GM21367 (cell line): ENCODE measurements at regions not wholly inside any gene's neighbourhood (a gene's known extent, or its start where the extent isn't known, plus 50 kb on each side); places are given as distances from the start of the nearest gene placed in this dataset.

Experiments
- ATAC-seq: cut with Tn5 transposase; IDR thresholded peaks from one replicate; pipeline ENCODE4 v1.9.1; 2021; ENCODE audit not compliant: unreplicated experiment

DNA sequence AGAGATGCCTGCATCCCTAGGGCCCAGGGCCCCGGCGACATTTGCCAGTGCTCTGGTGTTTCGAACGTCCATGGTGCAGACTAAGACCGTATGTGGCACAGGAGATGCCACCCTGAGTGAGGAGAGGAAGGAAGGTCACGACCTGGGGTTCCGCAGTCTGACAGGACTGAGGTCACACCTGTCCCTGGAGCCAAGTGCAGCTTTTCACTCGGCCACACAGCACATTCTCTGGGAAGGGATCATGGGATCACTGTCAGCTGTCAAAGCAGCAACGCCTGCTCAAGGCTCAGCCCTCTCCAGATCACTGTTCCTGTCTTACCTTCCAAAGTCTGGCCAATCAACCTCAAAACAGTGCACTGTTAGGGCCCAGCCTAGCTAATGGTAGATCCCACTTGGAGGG, 243.6 kb downstream of the SIPA1L2 start:
- ATAC-seq = no peak

DNA sequence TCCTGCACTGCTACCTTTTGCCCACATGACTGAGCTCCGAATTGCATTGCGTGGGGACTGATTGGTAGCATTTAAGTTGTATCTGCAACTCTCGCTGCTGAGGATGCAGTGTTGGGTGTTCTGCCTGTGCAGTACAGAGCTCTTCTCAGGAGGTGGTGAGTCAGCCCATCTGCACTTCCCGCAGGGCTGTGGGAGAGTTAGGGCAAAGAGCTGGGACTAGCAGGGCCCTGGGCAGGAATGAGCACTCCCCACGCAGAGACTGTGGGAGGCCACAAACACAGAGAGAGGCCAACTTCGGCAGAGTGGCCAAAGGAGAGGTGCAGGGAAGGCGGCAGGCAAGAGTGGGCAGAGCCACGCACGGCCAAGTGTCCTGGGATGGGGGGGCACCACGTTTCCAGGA, 244.7 kb downstream of the SIPA1L2 start:
- ATAC-seq = no peak

DNA sequence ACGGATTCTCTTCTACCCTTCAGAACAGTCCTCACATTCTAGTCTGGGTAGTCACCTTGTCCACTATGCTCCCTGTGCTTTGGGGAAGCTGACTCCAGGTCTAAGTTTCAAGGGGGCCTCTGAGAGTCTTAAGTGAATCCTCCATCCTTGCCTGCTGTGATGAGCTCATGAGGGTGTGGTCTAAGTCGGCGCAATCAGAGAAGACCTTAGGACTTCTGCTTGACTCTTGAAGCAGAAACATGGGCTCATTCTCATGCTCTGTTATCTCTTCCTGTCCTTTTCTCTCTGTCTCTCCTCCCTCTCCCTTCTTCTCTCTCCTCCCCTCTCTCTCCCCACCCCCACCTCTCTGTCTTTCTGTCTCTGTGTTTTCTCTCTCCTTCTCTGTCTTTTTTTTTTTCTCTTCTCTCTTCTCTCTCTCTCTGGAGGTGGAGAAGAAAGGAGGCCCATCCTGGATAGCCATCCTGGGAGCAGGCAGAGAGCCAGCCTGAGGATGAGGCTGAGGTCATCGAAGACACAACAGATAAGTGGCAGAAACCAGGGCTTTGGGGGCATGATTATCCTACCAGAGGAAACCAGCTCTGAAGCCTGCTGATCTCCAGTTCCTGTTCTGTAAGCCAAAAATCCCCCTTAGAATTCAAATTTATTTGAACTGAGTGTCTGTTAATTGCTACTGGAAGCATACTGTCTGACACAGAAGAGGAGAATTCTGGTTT, 245.6 kb downstream of the SIPA1L2 start:
- no peak for ATAC-seq

DNA sequence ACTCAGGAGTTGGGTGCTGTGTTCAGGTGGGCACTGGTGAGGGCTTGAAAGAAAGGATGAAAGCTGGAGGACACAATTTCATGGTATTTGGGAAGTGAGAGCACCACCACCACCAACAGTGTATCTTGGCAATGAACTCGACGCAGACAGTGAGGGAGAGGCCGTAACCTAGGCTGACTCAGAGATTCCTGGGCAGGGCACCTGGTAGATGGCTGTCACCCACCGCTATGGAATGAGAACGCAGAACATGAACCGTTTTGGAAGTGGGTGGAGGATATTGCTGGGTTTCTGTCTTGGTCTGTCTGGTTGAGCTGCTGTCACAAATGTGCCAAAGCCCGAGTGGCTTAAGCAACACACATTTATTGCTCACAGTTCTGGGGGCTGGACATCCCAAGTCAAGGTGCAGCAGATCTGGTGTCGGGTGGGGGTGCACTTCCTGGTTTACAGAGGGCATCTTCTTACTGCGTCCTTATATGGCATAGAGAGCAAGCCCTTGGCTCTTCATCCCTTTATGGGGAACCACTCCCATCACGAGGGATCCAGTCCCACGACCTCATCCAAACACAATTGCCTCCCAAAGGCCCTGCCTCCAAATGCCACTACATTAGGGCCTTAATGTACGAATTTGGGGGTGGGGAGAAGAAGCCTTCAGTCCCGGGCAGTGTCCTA, 246.3 kb downstream of the SIPA1L2 start:
- ATAC-seq = no peak

DNA sequence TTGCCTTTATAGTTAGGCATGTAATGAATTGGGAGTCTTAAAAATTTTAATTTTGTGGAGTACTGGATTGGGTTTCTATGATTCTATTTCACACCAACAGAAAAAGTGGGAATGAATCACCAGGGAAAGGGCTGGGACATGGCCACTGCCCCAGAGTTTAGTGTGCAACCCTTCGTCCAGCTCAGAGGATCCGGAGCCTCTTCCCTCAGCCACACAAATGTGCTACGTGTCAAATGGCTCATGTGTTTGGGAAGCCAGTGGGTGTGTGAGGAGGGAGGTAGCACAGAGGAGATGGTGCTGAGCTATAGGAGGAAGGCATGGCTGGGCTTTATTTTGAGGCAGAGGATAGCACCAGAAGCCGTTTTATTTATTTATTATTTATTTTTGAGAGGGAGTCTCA, 247.3 kb downstream of the SIPA1L2 start:
- no peak for ATAC-seq

DNA sequence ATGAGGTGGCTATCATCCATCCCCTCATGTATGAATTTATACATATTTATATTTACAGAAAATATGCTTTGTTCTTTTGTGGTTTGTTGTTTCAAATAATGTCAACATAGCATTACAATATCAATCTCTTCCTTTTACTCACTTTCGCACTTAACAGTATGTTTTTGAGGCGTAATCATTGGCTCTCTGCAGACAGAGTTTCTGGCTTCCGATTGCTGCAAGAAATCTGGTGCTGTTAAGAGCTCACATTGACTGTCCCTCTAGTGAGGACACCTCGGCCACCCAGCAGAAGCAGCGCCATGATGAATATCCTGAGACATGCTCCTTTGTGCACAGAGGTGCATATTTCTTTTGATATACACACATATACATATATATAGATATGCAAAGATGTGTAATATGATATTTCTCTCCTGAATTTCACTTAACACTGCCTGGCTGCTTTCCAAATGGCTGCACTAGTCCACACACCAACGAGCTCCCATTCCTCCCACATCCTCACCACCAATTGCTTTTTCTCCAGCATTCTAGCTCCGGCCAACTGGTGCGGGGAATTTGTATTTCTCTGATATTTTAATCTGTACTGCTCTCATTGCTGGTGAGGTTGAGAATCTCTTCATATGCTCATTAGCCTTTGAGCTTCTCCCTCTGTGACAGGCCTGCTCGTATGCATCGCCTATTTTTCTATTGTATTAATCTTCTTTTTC, 248.4 kb downstream of the SIPA1L2 start:
- no peak for ATAC-seq

DNA sequence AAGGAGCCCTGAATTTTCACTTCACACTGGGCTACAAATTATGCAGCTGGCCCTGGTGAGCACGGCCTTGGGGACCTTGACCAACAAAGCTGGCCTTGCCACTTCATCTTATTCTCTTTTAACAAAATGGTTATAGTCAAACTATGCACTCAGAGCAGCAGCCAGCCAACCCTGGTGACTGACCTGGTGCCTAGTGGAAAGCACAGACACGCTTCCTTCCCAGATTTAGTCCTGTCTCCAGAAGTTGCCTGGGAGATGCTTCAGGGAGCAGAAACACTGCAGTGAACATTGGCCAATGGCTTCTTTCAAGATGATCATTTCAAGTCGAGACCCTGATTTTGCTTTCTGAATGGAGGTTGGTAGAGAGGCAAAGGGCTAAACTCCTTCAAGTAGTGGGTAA, 249.3 kb downstream of the SIPA1L2 start:
- ATAC-seq = no peak

DNA sequence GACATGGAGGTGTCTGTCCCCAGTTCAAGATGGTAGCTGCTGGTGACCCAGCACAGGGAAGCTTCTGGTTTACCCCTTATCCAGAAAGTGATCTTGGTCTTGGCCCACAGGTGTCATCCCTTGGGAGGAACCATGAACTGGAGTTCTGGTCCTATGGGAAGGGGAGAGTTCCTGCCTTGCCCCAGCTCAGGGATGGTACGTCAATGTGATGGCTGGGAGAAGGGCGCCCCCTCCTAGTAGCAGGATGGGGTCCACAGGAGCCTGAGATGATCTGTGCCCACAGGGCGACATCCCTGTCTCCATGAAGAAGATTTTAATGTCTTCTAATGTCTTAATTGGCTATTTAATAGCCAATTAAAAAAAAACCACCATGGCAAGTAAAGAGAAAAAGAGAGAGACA, 249.8 kb downstream of the SIPA1L2 start:
- ATAC-seq = no peak

DNA sequence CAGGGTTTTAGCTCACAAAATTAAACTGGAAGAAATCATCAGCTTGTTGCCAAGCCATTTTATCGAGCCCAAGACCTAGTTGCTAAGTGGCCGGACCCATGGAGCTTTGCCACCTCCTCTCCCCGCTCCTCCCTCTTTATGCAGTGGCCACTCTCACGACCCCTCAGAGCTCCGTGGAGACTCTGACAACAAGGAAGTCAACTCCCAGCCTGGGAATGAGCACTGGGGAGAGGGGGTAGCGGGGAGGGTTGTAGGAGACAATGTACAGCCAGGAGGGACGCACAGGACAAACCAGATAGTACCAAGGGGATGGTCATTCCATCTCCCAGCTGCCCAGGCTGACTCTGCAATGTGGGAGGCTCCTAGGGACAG, 250.9 kb downstream of the SIPA1L2 start:
- no peak for ATAC-seq

DNA sequence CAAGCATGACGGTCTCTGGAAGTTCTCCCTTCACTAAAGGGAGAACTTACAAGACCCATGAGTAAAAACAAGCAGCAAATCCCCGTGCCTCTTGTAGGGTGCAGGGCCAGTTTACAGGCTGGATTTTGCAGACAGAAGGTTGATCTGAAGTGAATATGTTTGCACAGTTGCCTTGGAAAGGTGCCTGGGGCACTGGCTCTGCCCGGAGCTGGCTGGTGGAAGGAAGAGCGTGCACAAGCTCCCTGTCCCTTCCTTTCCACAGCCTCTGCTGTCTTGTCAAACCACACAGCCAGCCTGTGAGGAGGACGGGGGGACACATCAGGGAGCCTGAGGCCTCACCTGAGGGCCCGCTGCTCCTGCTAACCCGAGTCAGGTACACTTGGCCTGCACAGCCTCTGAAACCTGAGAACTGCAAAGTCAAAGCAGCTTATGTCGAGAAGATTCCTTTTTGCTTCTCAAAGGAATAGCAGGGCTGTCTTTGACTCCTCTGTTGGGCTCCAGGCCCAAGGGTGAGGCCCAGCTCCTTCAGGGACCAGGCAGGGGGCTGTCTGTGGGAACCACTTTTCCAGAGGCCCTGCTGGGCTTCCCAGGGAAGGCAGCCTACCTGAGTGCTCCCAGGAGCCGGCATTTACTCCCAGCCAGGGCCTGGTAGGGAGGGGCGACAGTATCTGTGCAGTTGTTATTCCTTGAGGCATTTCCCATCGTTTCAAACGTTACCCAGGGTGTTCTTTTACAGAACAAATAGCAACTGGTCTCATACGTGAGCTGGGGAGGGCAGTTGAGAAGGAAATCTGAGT, 251.5 kb downstream of the SIPA1L2 start:
- no peak for ATAC-seq

DNA sequence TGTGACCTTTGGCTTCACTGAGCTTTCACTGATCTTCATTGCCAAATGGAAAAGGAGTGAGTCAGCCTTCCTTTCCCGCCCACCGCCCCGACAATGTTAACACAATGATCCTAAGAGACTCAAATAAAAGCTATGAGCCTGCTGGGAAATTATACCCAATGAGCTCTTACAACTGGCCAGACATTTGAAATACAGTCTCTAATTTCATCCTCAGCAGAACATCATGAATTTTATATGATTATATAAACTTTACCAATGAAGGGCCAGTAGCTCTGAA, 252.5 kb downstream of the SIPA1L2 start:
- no peak for ATAC-seq

DNA sequence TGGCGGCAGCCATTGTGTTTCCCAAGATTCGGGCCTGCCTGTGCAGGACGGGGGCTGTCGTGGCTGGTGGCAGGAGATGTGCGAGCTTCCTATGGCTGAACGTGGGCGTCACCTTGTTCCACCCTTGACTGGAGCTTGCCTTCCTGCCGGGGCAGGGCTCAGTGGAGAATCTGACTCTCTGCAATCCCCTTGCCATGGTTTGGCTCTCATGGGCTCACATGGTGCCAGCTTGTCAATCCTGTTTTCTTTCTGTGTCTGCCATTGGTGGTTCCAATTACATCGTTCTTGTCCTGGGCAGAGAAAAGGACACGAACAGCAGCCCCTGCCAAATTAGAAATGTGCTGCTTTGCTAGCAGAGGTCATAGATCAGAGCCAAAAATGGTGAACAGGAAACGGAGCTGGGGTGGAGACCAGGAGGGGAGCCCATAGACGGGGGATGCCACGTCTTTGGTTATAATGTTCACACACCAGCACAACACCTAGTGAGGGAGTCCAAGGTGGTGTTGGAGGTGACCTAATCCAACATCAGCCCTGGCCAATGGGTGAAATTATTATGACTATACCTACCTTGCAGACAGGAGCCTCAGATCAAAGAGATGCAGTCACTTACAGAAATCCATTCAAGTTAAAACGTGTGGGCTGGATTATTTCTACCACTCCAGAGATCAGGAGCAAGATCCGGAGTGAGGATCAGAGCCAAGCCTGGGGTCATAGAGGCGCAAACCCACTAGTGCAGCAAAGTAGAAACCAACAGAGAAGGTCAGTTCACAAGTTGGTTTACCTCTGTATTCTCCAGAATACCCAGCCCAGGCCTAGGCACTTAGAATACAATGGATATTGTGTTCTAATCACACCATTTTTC, 253.1 kb downstream of the SIPA1L2 start:
- ATAC-seq = no peak

DNA sequence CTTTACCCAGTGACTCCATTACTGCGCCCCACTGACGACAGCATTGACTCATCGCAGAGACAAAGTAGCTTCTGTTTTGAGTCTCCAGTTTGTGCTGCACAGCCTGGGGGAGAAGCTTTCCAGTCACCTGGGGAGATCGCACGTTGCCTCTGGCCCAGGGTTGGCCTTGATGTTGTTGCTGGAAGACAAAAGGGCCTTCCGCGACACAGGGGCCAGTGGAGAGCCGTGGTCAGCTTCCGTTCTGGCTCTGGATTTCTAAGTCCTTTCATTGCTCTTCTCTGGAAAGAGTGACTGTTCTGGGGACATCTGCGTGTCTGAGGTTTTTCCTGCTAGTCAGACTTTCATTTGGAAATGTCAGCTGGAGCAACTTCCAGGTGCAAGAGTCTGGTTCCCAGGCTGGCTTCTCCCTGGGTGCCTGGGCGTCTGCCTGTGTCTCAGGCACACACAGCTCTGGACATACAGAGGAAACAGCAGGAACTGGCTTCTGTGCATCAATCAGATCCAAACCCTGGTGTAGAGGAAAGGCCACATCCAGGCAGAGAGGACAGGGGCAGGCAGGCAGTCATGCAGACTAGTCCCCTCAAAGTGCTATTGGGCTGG, 257.0 kb downstream of the SIPA1L2 start:
- ATAC-seq = no peak

DNA sequence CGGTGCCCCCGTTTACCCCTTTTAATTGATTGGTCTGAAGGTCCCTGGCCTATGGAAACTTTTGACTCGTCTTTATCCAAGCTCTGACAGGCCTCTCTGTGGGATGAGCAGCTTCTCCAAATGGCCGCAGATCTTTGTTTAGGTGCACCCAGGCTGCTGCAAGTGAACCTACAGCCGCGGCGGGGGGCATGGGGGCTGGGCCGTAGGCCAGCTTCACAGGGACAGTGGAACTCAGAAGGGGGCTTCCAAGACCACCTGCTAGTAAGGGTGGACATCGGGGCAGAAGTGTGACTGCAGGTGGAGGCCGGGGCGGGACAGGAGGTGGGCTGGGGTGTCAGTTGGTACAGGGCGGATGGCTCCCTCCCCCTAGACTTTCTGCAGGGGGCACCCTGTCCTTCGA, 257.5 kb downstream of the SIPA1L2 start:
- no peak for ATAC-seq

DNA sequence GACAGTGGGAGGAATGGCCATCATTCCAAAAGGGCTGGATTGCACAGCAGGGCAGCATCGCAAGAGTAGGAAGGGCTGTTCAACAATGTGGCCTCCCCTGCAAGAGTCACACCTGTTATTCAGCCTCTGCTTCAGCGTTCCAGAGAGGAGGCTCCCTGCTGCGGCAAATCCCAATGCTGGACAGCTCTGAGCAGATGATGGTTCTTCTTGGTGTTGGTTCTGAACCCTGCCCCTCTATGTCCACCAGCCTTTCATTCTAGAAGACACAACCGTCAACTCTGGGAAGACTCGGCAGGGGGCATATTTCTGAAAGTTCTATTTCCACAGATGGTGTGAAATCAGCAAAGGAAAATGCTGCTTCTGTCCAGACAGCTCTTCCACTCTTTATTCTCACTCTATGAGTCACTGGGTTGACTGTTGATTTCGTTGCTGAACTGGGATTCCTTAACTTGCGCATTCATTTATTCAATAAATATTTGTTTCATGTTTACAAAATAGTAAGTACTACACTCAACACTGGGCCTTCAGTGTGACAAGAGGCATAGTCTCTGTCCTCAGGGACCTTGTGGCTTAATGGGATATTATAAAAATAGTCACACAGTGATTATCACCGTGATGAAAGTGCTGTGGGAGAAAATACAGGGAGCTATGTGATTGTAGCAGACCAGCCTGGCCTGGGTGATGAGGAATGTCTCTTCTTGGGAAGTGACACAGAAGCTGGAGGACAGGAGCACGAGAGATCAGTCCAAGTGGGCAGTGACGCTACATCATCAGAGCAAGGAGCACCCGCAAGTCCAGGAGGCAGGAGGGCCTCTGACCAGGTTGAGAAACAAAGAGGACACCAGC, 260.3 kb downstream of the SIPA1L2 start:
- no peak for ATAC-seq

DNA sequence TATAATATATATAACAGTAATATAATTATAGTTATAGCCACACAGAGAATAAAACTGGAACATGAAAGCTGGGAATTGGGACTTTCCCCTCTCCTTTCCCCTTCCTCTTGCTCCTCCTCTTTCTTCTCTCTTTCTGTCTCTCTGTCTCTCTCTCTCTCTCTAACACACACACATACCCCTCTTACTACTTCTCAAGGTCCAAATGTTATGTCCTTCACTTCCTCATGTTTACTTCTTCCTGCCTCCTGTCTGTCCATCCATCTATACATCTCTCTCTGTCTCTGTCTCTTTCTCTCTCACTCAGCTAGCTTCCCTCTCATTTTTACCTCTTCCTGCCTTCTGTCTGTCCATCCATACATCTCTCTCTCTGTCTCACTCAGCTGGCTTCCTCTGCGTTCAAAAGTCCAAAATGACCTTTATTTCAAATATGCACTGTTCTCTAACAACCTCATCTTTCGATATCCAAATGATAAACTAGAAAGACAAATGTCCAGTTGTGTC, 261.1 kb downstream of the SIPA1L2 start:
- no peak for ATAC-seq

DNA sequence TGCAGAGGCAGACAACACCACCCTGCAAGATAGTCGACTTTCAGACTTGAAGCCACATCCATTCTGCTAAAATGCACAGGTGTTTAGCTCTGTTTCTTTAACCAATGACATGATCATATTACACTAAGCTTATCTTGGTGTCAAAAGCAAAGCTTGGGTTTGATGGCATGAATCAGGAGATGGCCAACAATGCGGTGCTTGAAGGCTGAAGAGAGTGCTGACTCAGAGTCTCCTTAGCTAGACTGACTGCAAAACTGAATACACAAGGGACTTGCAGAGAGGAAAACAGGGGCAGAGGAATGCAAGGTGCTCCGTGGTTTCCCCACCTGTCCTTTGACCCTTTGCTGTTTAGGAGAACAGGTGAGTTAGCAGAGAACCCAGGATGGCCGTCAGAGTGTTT, 262.6 kb downstream of the SIPA1L2 start:
- ATAC-seq = no peak

DNA sequence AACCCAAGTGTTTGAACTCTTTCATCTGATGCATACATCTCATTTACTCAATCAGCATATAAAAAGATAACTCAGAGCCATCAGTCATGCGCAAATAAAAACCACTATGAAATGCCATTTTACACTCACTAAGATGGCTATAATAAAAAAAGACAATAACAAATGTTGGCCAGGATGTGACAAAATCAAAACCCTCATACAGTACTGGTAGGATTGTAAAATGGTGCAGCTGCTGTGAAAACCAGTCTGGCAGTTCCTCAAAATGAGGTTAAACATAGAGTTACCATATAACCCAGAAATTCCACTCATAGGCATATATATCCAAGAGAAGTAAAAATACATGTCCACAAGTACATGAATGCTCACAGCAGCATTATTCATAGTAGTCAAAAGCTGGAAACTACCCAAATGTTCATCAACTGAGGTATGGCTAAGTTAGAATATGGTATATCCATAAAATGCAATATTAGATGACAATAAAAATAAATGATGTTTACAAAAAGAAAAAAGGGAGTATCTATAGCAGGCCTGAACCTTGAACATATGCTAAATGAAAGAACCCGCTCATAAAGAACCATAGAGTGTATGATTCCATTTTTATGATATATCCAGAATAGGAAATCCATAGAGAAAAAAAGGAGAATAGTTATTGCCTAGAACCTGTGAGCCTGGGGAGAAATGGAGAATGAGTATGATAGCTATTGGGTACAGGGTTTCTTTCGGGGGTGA, 265.1 kb downstream of the SIPA1L2 start:
- no peak for ATAC-seq

DNA sequence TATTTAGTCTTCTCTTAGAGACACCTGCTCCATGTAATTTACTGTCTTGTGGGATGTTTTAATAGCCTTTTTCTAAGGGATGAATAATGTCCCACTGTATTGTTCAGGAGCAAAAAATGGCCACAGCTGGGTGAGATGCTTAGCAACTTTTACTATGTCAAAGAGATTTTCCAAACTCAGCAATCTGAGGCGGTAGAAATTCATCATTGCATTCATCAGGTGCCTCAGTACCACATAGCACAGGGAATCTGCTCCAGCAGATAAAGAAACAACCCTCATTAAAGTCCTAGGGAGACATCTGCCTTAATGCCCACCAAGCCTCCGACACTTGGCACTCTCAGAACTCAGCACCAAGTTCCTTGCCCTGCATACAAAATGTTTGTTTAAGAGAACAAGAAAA, 266.9 kb downstream of the SIPA1L2 start:
- ATAC-seq = no peak
